H1 (cell line): ENCODE measurements at regions not wholly inside any gene's neighbourhood (a gene's known extent, or its start where the extent isn't known, plus 50 kb on each side); places are given as distances from the start of the nearest gene placed in this dataset.

Experiments used
- BACH1 ChIP-seq: IDR thresholded peaks from 2 replicates; pipeline ENCODE4 v1.6.1; 2012; ENCODE audit warnings: low read length, improper control_type of control experiment
- SP2 ChIP-seq: IDR thresholded peaks from 2 replicates; pipeline ENCODE4 v1.6.1; 2012; ENCODE audit warnings: mild to moderate bottlenecking, low read length, inconsistent platforms
- TBP ChIP-seq: IDR thresholded peaks from 2 replicates; pipeline ENCODE4 v1.6.1; 2011; ENCODE audit warnings: low read depth, low read length, improper control_type of control experiment

GRCh38 chr7:91372323-91372722 lies 108.1 kb downstream of the FZD1 start (continued):
- TF ChIP-seq SP2: no peak
- no peak for TF ChIP-seq TBP
- no peak for TF ChIP-seq BACH1
